Kidney tubule cell (primary cell): ENCODE measurements at regions not wholly inside any gene's neighbourhood (a gene's known extent, or its start where the extent isn't known, plus 50 kb on each side); places are given as distances from the start of the nearest gene placed in this dataset.
"Not testable (repeated sequence)": the region's sequence is repeated elsewhere in the genome, so short reads cannot be mapped to it uniquely, and the experiment has no call there.

Source experiments
- DNase-seq: peaks from one replicate; pipeline ENCODE4 v3.0.0-alpha.2; 2018; ENCODE audit warnings: low spot score

- DNase-seq, result not testable (repeated sequence)
Measured at GRCh38 chr2:110291909-110292579, 79.7 kb upstream of the MTLN start.

- not testable (repeated sequence) for DNase-seq
Measured at GRCh38 chr2:110287817-110288216, 75.5 kb upstream of the MTLN start.

GRCh38 chr2:110287253-110287652 is 74.9 kb upstream of the MTLN start:
- not testable (repeated sequence) for DNase-seq

GRCh38 chr2:110285002-110285401 is 72.7 kb upstream of the MTLN start:
- not testable (repeated sequence) for DNase-seq

- not testable (repeated sequence) for DNase-seq
Measured at GRCh38 chr2:110280804-110281203, 68.5 kb upstream of the MTLN start.

GRCh38 chr2:110277054-110277453 is 64.7 kb upstream of the MTLN start:
- not testable (repeated sequence) for DNase-seq

- DNase-seq, result not testable (repeated sequence)
Measured at GRCh38 chr2:110276092-110276491, 63.7 kb upstream of the MTLN start.

- not testable (repeated sequence) for DNase-seq
Measured at GRCh38 chr2:110269674-110270073, 57.3 kb upstream of the MTLN start.

GRCh38 chr2:110267828-110268407 is 55.6 kb upstream of the MTLN start:
- not testable (repeated sequence) for DNase-seq

- DNase-seq, result not testable (repeated sequence)
Measured at GRCh38 chr2:110264804-110265203, 52.5 kb upstream of the MTLN start.

- DNase-seq, result not testable (repeated sequence)
Measured at GRCh38 chr2:110264076-110264681, 51.8 kb upstream of the MTLN start.

- DNase-seq, result not testable (repeated sequence)
Measured at GRCh38 chr2:110263462-110263861, 51.1 kb upstream of the MTLN start.
